ENCODE measurements at regions not wholly inside any gene's neighbourhood (a gene's known extent, or its start where the extent isn't known, plus 50 kb on each side); places are given as distances from the start of the nearest gene placed in this dataset.

DNA sequence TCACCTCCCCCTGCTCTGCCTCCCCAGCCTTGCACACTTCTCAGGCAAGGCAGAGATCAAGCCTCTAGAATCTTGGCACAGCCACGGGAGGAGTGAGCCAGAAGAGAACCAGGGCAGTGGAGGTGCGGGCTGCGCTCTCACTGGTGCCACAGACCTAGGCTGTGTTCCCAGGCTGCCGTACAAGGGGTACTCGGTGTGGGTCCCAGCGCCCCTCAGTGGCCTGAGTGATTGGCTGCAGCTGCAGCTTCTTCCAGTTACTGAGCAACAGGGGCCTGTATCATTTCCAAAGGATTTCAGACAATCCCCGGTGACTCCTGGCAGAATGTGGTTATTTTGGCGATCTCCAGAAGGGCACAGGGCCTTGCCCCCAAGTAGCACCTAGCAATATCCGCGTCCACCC lies 1852.1 kb downstream of the TP53TG3F start:
- TF ChIP-seq POLR2AphosphoS5 (IDR thresholded peaks at IDR 0.05; ENCODE audit: low read depth, low read length) (no peak), ZFX (IDR thresholded peaks at IDR 0.05) (no peak), POLR2A (IDR thresholded peaks at IDR 0.05; ENCODE audit: borderline replicate concordance, extremely low read depth, insufficient read depth, insufficient read length) (no peak)
- TF ChIP-seq, protein P1, sequence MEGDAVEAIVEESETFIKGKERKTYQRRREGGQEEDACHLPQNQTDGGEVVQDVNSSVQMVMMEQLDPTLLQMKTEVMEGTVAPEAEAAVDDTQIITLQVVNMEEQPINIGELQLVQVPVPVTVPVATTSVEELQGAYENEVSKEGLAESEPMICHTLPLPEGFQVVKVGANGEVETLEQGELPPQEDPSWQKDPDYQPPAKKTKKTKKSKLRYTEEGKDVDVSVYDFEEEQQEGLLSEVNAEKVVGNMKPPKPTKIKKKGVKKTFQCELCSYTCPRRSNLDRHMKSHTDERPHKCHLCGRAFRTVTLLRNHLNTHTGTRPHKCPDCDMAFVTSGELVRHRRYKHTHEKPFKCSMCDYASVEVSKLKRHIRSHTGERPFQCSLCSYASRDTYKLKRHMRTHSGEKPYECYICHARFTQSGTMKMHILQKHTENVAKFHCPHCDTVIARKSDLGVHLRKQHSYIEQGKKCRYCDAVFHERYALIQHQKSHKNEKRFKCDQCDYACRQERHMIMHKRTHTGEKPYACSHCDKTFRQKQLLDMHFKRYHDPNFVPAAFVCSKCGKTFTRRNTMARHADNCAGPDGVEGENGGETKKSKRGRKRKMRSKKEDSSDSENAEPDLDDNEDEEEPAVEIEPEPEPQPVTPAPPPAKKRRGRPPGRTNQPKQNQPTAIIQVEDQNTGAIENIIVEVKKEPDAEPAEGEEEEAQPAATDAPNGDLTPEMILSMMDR (IDR thresholded peaks at IDR 0.05 in 2 of 3, conservative IDR thresholded peaks at IDR 0.05 in 1 of 3; ENCODE audit: borderline replicate concordance in 1 of 3, insufficient read depth in 1 of 3, low read depth in 2 of 3, low read length in 2 of 3) = no peak
- TF ChIP-seq, protein P2, sequence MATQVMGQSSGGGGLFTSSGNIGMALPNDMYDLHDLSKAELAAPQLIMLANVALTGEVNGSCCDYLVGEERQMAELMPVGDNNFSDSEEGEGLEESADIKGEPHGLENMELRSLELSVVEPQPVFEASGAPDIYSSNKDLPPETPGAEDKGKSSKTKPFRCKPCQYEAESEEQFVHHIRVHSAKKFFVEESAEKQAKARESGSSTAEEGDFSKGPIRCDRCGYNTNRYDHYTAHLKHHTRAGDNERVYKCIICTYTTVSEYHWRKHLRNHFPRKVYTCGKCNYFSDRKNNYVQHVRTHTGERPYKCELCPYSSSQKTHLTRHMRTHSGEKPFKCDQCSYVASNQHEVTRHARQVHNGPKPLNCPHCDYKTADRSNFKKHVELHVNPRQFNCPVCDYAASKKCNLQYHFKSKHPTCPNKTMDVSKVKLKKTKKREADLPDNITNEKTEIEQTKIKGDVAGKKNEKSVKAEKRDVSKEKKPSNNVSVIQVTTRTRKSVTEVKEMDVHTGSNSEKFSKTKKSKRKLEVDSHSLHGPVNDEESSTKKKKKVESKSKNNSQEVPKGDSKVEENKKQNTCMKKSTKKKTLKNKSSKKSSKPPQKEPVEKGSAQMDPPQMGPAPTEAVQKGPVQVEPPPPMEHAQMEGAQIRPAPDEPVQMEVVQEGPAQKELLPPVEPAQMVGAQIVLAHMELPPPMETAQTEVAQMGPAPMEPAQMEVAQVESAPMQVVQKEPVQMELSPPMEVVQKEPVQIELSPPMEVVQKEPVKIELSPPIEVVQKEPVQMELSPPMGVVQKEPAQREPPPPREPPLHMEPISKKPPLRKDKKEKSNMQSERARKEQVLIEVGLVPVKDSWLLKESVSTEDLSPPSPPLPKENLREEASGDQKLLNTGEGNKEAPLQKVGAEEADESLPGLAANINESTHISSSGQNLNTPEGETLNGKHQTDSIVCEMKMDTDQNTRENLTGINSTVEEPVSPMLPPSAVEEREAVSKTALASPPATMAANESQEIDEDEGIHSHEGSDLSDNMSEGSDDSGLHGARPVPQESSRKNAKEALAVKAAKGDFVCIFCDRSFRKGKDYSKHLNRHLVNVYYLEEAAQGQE (IDR thresholded peaks at IDR 0.05; ENCODE audit: low read depth) = no peak

Measured in HCT116 (cell line).